Mesendoderm (in vitro differentiated cells): ENCODE measurements at regions not wholly inside any gene's neighbourhood (a gene's known extent, or its start where the extent isn't known, plus 50 kb on each side); places are given as distances from the start of the nearest gene placed in this dataset.
"Not testable (repeated sequence)": the region's sequence is repeated elsewhere in the genome, so short reads cannot be mapped to it uniquely, and the experiment has no call there.

Experiments used
- DNase-seq: peaks from one replicate; pipeline ENCODE4 v3.0.0; 2013
- H2AK5ac ChIP-seq: 2 replicates; pipeline ENCODE4 v1.6.1; 2013; ENCODE audit warnings: low read length, inconsistent platforms
- H2BK120ac ChIP-seq: 2 replicates; pipeline ENCODE4 v1.6.1; 2013; ENCODE audit warnings: low read depth, mild to moderate bottlenecking, low read length, moderate library complexity, mixed read lengths
- H2BK15ac ChIP-seq: replicated peaks from 2 replicates; pipeline ENCODE4 v1.6.1; 2013; ENCODE audit warnings: low read depth, mild to moderate bottlenecking, moderate library complexity
- H2BK5ac ChIP-seq: 2 replicates; pipeline ENCODE4 v1.6.1; 2013; ENCODE audit warnings: low read length, inconsistent platforms
- H3K18ac ChIP-seq: 2 replicates; pipeline ENCODE4 v1.6.1; 2013; ENCODE audit warnings: mild to moderate bottlenecking, low read length, mixed read lengths
- H3K23ac ChIP-seq: one replicate; pipeline ENCODE4 v1.6.1; 2013; ENCODE audit warnings: low read length
- H3K27ac ChIP-seq: 2 replicates; pipeline ENCODE4 v1.5.1; 2013; ENCODE audit warnings: low read depth, mild to moderate bottlenecking, inconsistent platforms, low read length, moderate library complexity
- H3K27me3 ChIP-seq: 2 replicates; pipeline ENCODE4 v1.6.1; 2013; ENCODE audit warnings: low read length, control low read depth, mild to moderate bottlenecking, inconsistent platforms; ENCODE audit not compliant: insufficient read depth, poor library complexity
- H3K36me3 ChIP-seq: 2 replicates; pipeline ENCODE4 v1.6.1; 2013; ENCODE audit warnings: low read length, inconsistent platforms; ENCODE audit not compliant: control insufficient read depth, insufficient read depth
- H3K4ac ChIP-seq: one replicate; pipeline ENCODE4 v1.6.1; 2013; ENCODE audit warnings: low read depth, mild to moderate bottlenecking, low read length, moderate library complexity
- H3K4me1 ChIP-seq: 2 replicates; pipeline ENCODE4 v1.6.1; 2013; ENCODE audit warnings: low read depth, low read length, inconsistent platforms; ENCODE audit not compliant: control insufficient read depth
- H3K4me2 ChIP-seq: 2 replicates; pipeline ENCODE4 v1.6.1; 2013; ENCODE audit warnings: low read length
- H3K4me3 ChIP-seq: 2 replicates; pipeline ENCODE4 v1.5.1; 2013; ENCODE audit warnings: mild to moderate bottlenecking, low read length
- H3K56ac ChIP-seq: one replicate; pipeline ENCODE4 v1.6.1; 2013; ENCODE audit warnings: low read length
- H3K79me1 ChIP-seq: 2 replicates; pipeline ENCODE4 v1.6.1; 2013; ENCODE audit warnings: low read length, inconsistent platforms
- H3K79me2 ChIP-seq: 2 replicates; pipeline ENCODE4 v1.6.1; 2013; ENCODE audit warnings: mild to moderate bottlenecking, low read length; ENCODE audit not compliant: control insufficient read depth, insufficient read depth
- H3K9ac ChIP-seq: 2 replicates; pipeline ENCODE4 v1.6.1; 2013; ENCODE audit warnings: low read length, inconsistent platforms
- H4K5ac ChIP-seq: one replicate; pipeline ENCODE4 v1.6.1; 2013; ENCODE audit warnings: low read length
- H4K8ac ChIP-seq: one replicate; pipeline ENCODE4 v1.6.1; 2013; ENCODE audit warnings: low read depth, mild to moderate bottlenecking, control low read depth, low read length, moderate library complexity
- WGBS: extraction: QIAGEN DNeasy Blood & Tissue Kit; methylation state at CpG from one replicate; pipeline ENCODE4 v1.1.7; 2013; ENCODE audit warnings: low lambda C conversion rate, missing lambda C conversion rate; ENCODE audit not compliant: insufficient coverage; ENCODE audit errors: extremely low coverage; 5-methylcytosine and 5-hydroxymethylcytosine counted together

- WGBS = no CpG with 5 or more reads among the region's 7 CpGs
- not testable (repeated sequence) for H4K5ac ChIP-seq, H2AK5ac ChIP-seq, H2BK15ac ChIP-seq, H3K27me3 ChIP-seq, H3K27ac ChIP-seq, H3K56ac ChIP-seq, H2BK5ac ChIP-seq, H3K4me2 ChIP-seq, DNase-seq, H3K9ac ChIP-seq, H3K4me1 ChIP-seq, H3K23ac ChIP-seq, H3K79me1 ChIP-seq, H4K8ac ChIP-seq, H3K79me2 ChIP-seq, H2BK120ac ChIP-seq, H3K36me3 ChIP-seq, H3K4me3 ChIP-seq, H3K18ac ChIP-seq, H3K4ac ChIP-seq
Measured at GRCh38 chr2:87308621-87309020, 287.0 kb upstream of the PLGLB1 start.

GRCh38 chr2:87309785-87310184 lies 288.1 kb upstream of the PLGLB1 start:
- H3K4me2 ChIP-seq, H4K8ac ChIP-seq, DNase-seq, H2BK120ac ChIP-seq, H4K5ac ChIP-seq, H2BK5ac ChIP-seq, H3K9ac ChIP-seq, H2AK5ac ChIP-seq, H3K36me3 ChIP-seq, H3K56ac ChIP-seq, H3K4ac ChIP-seq, H3K79me2 ChIP-seq, H3K18ac ChIP-seq, H3K4me1 ChIP-seq, H3K79me1 ChIP-seq, H2BK15ac ChIP-seq, H3K27me3 ChIP-seq, H3K23ac ChIP-seq, H3K4me3 ChIP-seq, H3K27ac ChIP-seq: not testable (repeated sequence)
- WGBS = no CpG with 5 or more reads among the region's 3 CpGs

DNA sequence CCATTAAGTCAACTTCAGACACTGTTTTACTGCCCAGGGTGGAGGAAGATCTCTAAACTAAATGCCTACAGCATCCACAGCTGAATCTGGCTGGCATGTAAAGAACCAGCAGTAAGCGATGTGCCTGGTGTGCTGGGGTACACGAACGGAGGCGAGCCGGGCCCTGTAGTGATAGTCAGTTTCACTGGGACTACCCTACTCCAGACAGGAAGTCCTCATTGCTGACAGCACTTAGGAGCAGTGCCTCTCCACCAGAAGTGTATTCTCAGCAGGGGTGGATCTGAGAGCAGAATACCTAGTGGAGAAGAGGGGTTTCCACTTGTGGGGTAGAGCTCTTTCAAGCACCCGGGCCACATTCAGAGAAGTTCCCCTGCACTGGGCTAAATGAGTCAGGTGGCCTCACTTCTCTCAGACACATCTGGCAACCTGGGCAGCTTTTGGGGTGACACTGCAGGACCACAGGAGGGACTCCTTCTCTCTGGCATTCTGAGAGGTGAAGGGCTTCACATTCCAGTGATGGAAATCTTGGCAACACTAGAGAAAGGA lies 290.3 kb upstream of the PLGLB1 start:
- not testable (repeated sequence) for H3K4ac ChIP-seq, H3K79me2 ChIP-seq, H2BK120ac ChIP-seq, H3K36me3 ChIP-seq, H3K56ac ChIP-seq, H3K23ac ChIP-seq, DNase-seq, H3K79me1 ChIP-seq, H3K4me3 ChIP-seq, H3K4me2 ChIP-seq, H3K27me3 ChIP-seq, H2BK5ac ChIP-seq, H3K4me1 ChIP-seq, H4K5ac ChIP-seq, H4K8ac ChIP-seq, H3K27ac ChIP-seq, H2BK15ac ChIP-seq, H3K18ac ChIP-seq, H3K9ac ChIP-seq, H2AK5ac ChIP-seq
- WGBS = no CpG with 5 or more reads among the region's 6 CpGs

GRCh38 chr2:87314622-87315021 lies 293.0 kb upstream of the PLGLB1 start:
- H3K4me3 ChIP-seq, H3K4ac ChIP-seq, H3K27ac ChIP-seq, H3K79me2 ChIP-seq, H3K9ac ChIP-seq, DNase-seq, H4K8ac ChIP-seq, H3K56ac ChIP-seq, H3K23ac ChIP-seq, H2BK15ac ChIP-seq, H3K36me3 ChIP-seq, H3K4me1 ChIP-seq, H4K5ac ChIP-seq, H2BK120ac ChIP-seq, H2BK5ac ChIP-seq, H3K27me3 ChIP-seq, H2AK5ac ChIP-seq, H3K18ac ChIP-seq, H3K79me1 ChIP-seq, H3K4me2 ChIP-seq: not testable (repeated sequence)
- WGBS = no CpG with 5 or more reads among the region's 3 CpGs

DNA sequence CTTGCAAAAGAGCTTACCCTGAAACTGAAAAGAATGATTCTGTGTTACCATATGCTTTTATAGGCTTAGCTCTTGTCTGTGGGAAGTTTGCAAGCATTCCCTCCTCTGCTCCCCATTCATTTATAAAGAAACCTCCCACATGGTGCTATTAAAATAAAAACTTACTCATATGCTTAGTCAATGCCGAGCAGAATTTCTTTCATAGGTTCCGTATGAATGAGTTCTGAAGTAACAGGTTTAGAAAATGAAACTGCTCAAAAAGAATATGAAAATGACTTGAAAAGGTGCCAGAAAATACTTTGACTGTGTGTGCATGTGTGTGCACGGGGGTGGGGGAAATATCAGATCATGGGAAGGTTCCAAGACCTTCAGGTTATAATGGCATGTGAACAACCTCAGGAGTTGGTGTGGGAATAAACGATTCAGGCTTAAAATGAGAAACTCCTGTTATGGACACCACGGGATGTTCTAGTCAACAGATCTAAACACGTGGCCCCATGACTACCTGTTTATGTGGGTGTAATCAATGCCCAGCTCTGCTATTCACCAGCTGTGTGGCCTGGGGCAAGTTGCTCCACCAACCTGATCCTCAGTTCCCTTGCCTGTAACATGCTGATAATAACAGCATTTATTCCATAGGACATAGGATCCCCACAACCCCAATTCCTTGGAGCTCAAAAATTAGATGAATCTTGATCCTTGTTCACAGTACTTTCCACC lies 293.7 kb upstream of the PLGLB1 start:
- not testable (repeated sequence) for H3K79me2 ChIP-seq, H2AK5ac ChIP-seq, H3K36me3 ChIP-seq, H3K27me3 ChIP-seq, H3K23ac ChIP-seq, H4K5ac ChIP-seq, H2BK15ac ChIP-seq, H3K56ac ChIP-seq, H3K4me2 ChIP-seq, H3K9ac ChIP-seq, H3K27ac ChIP-seq, H3K18ac ChIP-seq, DNase-seq, H3K4ac ChIP-seq, H3K4me1 ChIP-seq, H4K8ac ChIP-seq, H3K79me1 ChIP-seq, H3K4me3 ChIP-seq, H2BK120ac ChIP-seq, H2BK5ac ChIP-seq
- WGBS = no CpG with 5 or more reads among the region's 6 CpGs

GRCh38 chr2:87317193-87317592 lies 295.5 kb upstream of the PLGLB1 start:
- DNase-seq, H2AK5ac ChIP-seq, H3K56ac ChIP-seq, H3K23ac ChIP-seq, H2BK5ac ChIP-seq, H2BK15ac ChIP-seq, H3K79me2 ChIP-seq, H3K4me1 ChIP-seq, H3K4me3 ChIP-seq, H3K79me1 ChIP-seq, H3K9ac ChIP-seq, H3K27ac ChIP-seq, H3K27me3 ChIP-seq, H3K18ac ChIP-seq, H4K5ac ChIP-seq, H3K36me3 ChIP-seq, H2BK120ac ChIP-seq, H3K4me2 ChIP-seq, H3K4ac ChIP-seq, H4K8ac ChIP-seq: not testable (repeated sequence)
- no CpG with 5 or more reads among the region's 1 CpG for WGBS
